Testis (tissue), 2 donors: ENCODE measurements at regions not wholly inside any gene's neighbourhood (a gene's known extent, or its start where the extent isn't known, plus 50 kb on each side); places are given as distances from the start of the nearest gene placed in this dataset.

Experiments used
- POLR2A ChIP-seq: fragments of 450-650 bp; IDR thresholded peaks from one replicate; pipeline ENCODE4 v1.6.1; 2017; ENCODE audit warnings: antibody characterized with exemption, mild to moderate bottlenecking, moderate library complexity
- TF ChIP-seq, protein P1 (sequence below), 3 experiments: fragments of 450-650 bp in 2 of 3; fragments of 200-600 bp in 1 of 3; sonication (generic) in 1 of 3; IDR thresholded peaks; one replicate each; pipeline ENCODE4 v1.5.1; 2016 to 2019; ENCODE audit warnings: antibody characterized with exemption in 3 of 3, mild to moderate bottlenecking in 2 of 3, moderate library complexity in 1 of 3

DNA sequence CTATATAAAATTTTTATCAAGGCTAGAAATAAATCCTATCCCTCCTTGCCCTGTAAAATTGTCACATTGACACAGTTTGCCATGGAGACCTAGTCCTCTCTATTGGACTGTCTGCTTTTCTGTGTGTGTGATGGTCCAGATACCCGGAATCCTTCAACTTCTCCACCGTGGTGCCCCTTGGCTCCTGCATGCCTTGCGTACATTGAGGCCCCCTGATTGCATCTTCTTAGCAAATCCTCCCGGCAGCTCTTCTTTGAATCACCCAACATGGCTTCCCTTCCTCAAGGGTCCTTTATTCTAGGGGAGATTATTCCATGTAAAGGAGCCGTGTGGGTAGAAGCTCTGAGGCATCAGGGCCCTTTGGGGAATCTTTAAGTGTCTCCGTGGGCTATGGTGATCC is 219.5 kb downstream of the CDC5L start:
- no peak for TF ChIP-seq POLR2A
- TF ChIP-seq, protein P1, sequence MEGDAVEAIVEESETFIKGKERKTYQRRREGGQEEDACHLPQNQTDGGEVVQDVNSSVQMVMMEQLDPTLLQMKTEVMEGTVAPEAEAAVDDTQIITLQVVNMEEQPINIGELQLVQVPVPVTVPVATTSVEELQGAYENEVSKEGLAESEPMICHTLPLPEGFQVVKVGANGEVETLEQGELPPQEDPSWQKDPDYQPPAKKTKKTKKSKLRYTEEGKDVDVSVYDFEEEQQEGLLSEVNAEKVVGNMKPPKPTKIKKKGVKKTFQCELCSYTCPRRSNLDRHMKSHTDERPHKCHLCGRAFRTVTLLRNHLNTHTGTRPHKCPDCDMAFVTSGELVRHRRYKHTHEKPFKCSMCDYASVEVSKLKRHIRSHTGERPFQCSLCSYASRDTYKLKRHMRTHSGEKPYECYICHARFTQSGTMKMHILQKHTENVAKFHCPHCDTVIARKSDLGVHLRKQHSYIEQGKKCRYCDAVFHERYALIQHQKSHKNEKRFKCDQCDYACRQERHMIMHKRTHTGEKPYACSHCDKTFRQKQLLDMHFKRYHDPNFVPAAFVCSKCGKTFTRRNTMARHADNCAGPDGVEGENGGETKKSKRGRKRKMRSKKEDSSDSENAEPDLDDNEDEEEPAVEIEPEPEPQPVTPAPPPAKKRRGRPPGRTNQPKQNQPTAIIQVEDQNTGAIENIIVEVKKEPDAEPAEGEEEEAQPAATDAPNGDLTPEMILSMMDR (IDR thresholded peaks at IDR 0.05) = no peak
